SK-N-SH treated with all-trans-retinoic acid at 6 μM for 48 hours (cell line): ENCODE measurements at regions not wholly inside any gene's neighbourhood (a gene's known extent, or its start where the extent isn't known, plus 50 kb on each side); places are given as distances from the start of the nearest gene placed in this dataset.

Experiments used
- ATAC-seq: fragments of 200-7000 bp; cut with Tn5 transposase; 3 replicates; pipeline ENCODE4 v1.9.1; 2020; ENCODE audit warnings: mild to moderate bottlenecking, moderate library complexity
- ARNTL ChIP-seq: fragments of 450-650 bp; formaldehyde crosslinking; IDR thresholded peaks from 2 replicates; pipeline ENCODE4 v1.5.0; 2020; ENCODE audit warnings: low read depth, mild to moderate bottlenecking, moderate library complexity, borderline replicate concordance
- CREB5 ChIP-seq: fragments of 250-450 bp; sonication (Bioruptor Pico); IDR thresholded peaks from 2 replicates; pipeline ENCODE4 v1.5.1; 2020; ENCODE audit warnings: low read depth, mild to moderate bottlenecking, moderate library complexity
- CSDC2 ChIP-seq: fragments of 250-450 bp; sonication (Bioruptor Pico); IDR thresholded peaks from 2 replicates; pipeline ENCODE4 v1.5.0; 2020; ENCODE audit warnings: mild to moderate bottlenecking, moderate library complexity
- CSRNP3 ChIP-seq: fragments of 250-450 bp; sonication (Bioruptor Pico); IDR thresholded peaks from 2 replicates; pipeline ENCODE4 v1.5.1; 2021; ENCODE audit warnings: mild to moderate bottlenecking, moderate library complexity
- ESRRG ChIP-seq: fragments of 250-450 bp; sonication (Bioruptor Pico); IDR thresholded peaks from 2 replicates; pipeline ENCODE4 v1.6.1; 2021; ENCODE audit warnings: mild to moderate bottlenecking
- GLIS3 ChIP-seq: fragments of 250-450 bp; sonication (Bioruptor Pico); IDR thresholded peaks from 2 replicates; pipeline ENCODE4 v1.5.0; 2020; ENCODE audit warnings: mild to moderate bottlenecking, moderate library complexity
- OSR1 ChIP-seq: fragments of 250-450 bp; sonication (Bioruptor Pico); IDR thresholded peaks from 2 replicates; pipeline ENCODE4 v1.8.0; 2022; ENCODE audit warnings: moderate library complexity, mild to moderate bottlenecking, inconsistent platforms
- PATZ1 ChIP-seq: fragments of 250-450 bp; sonication (Bioruptor Pico); IDR thresholded peaks from 2 replicates; pipeline ENCODE4 v1.8.0; 2020; ENCODE audit warnings: mild to moderate bottlenecking, moderate library complexity, borderline replicate concordance
- POU6F1 ChIP-seq: fragments of 250-450 bp; sonication (Bioruptor Pico); IDR thresholded peaks from 2 replicates; pipeline ENCODE4 v1.8.0; 2021; ENCODE audit warnings: low read depth, mild to moderate bottlenecking, moderate library complexity, borderline replicate concordance
- PPARA ChIP-seq: fragments of 250-450 bp; sonication (Bioruptor Pico); IDR thresholded peaks from 2 replicates; pipeline ENCODE4 v1.5.0; 2020; ENCODE audit warnings: mild to moderate bottlenecking, borderline replicate concordance
- RARB ChIP-seq: fragments of 250-450 bp; sonication (Bioruptor Pico); IDR thresholded peaks from 2 replicates; pipeline ENCODE4 v1.8.0; 2021; ENCODE audit warnings: mild to moderate bottlenecking, moderate library complexity
- SNAI2 ChIP-seq: fragments of 250-450 bp; sonication (Bioruptor Pico); IDR thresholded peaks from 2 replicates; pipeline ENCODE4 v1.5.0; 2020; ENCODE audit warnings: mild to moderate bottlenecking, moderate library complexity
- TCF4 ChIP-seq: fragments of 250-450 bp; sonication (Bioruptor Pico); IDR thresholded peaks from 2 replicates; pipeline ENCODE4 v1.8.0; 2021; ENCODE audit warnings: mild to moderate bottlenecking, moderate library complexity, borderline replicate concordance
- ZC3H10 ChIP-seq: fragments of 250-450 bp; sonication (Bioruptor Pico); IDR thresholded peaks from 2 replicates; pipeline ENCODE4 v1.5.1; 2021; ENCODE audit warnings: mild to moderate bottlenecking, moderate library complexity
- ZFP3 ChIP-seq: fragments of 250-450 bp; sonication (Bioruptor Pico); IDR thresholded peaks from 2 replicates; pipeline ENCODE4 v1.5.0; 2020; ENCODE audit warnings: mild to moderate bottlenecking, moderate library complexity
- ZFP30 ChIP-seq: fragments of 450-650 bp; formaldehyde crosslinking; IDR thresholded peaks from 2 replicates; pipeline ENCODE4 v1.5.0; 2022; ENCODE audit warnings: mild to moderate bottlenecking, moderate library complexity
- ZNF565 ChIP-seq: fragments of 450-650 bp; formaldehyde crosslinking; conservative IDR thresholded peaks from 2 replicates; pipeline ENCODE4 v1.5.0; 2020; ENCODE audit warnings: low read depth, mild to moderate bottlenecking, moderate library complexity
- ZNF70 ChIP-seq: fragments of 450-650 bp; formaldehyde crosslinking; IDR thresholded peaks from 2 replicates; pipeline ENCODE4 v1.5.0; 2020; ENCODE audit warnings: mild to moderate bottlenecking, moderate library complexity
- ZNF8 ChIP-seq: fragments of 450-650 bp; formaldehyde crosslinking; IDR thresholded peaks from 2 replicates; pipeline ENCODE4 v1.5.0; 2020; ENCODE audit warnings: mild to moderate bottlenecking, moderate library complexity

GRCh38 chr6:119602215-119603178 is 252.9 kb upstream of the MAN1A1 start:
- peak; percentile 69; the same call in 2 of the 3 replicates for ATAC-seq
- TF ChIP-seq ZNF70 (CRISPR knock-in tag) (no peak), ZFP3 (CRISPR knock-in tag) (no peak), SNAI2 (CRISPR knock-in tag) (no peak), ZNF8 (CRISPR knock-in tag) (no peak)
- TF ChIP-seq, all 23 proteins: peak for 0

GRCh38 chr6:119598883-119599282 is 249.3 kb upstream of the MAN1A1 start:
- TF ChIP-seq PPARA: no peak
- no peak for TF ChIP-seq GLIS3
- no peak for TF ChIP-seq ZNF8 (CRISPR knock-in tag)
- no peak for TF ChIP-seq OSR1 (CRISPR knock-in tag)
- TF ChIP-seq ZFP30 (CRISPR knock-in tag): no peak
- TF ChIP-seq ZFP3 (CRISPR knock-in tag): no peak
- no peak for TF ChIP-seq CSRNP3 (CRISPR knock-in tag)
- TF ChIP-seq, all 23 proteins: peak for 0
- ATAC-seq: no peak

GRCh38 chr6:119594907-119595306 is 245.3 kb upstream of the MAN1A1 start:
- ATAC-seq: no peak
- TF ChIP-seq CREB5: no peak
- TF ChIP-seq CSDC2 (CRISPR knock-in tag): no peak
- TF ChIP-seq ESRRG (CRISPR knock-in tag): no peak
- no peak for TF ChIP-seq POU6F1 (CRISPR knock-in tag)
- TF ChIP-seq SNAI2 (CRISPR knock-in tag): no peak
- TF ChIP-seq CSRNP3 (CRISPR knock-in tag): no peak
- no peak for TF ChIP-seq ZNF8 (CRISPR knock-in tag)
- no peak for TF ChIP-seq PATZ1 (CRISPR knock-in tag)
- no peak for TF ChIP-seq OSR1 (CRISPR knock-in tag)

- TF ChIP-seq ZFP30 (CRISPR knock-in tag) (no peak), PATZ1 (CRISPR knock-in tag) (no peak), ZNF8 (CRISPR knock-in tag) (no peak), RARB (CRISPR knock-in tag) (no peak), ARNTL (CRISPR knock-in tag) (no peak), CREB5 (no peak), ZNF565 (no peak), ZFP3 (CRISPR knock-in tag) (no peak), OSR1 (CRISPR knock-in tag) (no peak), ZC3H10 (CRISPR knock-in tag) (no peak), POU6F1 (CRISPR knock-in tag) (no peak), PPARA (no peak), GLIS3 (no peak), TCF4 (CRISPR knock-in tag) (no peak)
- no peak for ATAC-seq
Observed at GRCh38 chr6:119591235-119591634, 241.7 kb upstream of the MAN1A1 start.
